GM19240 (cell line): ENCODE measurements at regions not wholly inside any gene's neighbourhood (a gene's known extent, or its start where the extent isn't known, plus 50 kb on each side); places are given as distances from the start of the nearest gene placed in this dataset.

Source experiments
- DNase-seq: peaks from one replicate; pipeline ENCODE4 v3.0.0; 2011; ENCODE audit warnings: low spot score; ENCODE audit not compliant: insufficient read length

DNA sequence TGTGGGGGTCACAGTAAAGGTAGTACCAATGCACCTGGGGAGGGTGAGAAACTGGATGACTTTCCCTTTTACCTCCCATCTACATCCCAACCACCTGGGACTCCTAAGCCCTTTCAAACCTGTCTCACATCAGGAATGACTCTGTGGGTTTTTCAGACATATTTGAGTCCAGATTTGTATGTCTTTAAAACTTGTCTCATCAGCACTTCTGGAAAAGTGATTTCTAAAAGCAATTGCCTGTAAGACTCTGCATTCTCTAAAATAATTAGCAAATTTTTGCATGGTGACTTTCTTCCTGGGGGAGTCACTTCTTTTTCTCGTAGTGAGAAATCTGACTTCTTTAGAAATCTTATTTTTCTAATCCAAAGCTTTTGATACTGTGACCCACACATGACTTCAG lies 1553.0 kb upstream of the PIK3C3 start:
- DNase-seq, result no peak

DNA sequence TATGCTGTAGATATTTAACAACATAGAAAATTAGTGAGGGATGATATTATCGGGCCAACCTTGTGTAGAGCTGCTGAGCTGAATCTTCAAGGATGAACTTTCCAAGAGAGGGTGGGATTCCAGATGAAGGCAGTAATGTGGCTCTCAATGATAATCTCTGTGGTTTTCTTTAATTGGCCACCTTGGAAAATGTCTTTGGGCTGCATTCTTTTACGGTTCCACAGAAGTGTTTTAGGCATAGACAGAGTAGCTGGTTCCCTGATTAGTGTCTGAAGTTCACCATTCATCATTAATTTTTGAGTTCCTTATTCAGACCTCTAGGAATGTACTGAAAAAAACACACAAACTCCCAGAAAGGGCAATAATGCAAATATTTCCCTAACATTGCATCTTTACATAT lies 1566.9 kb upstream of the PIK3C3 start:
- no peak for DNase-seq

- DNase-seq, result no peak
Observed at GRCh38 chr18:40387130-40387787, 1567.8 kb upstream of the PIK3C3 start.

- DNase-seq, result no peak
Observed at GRCh38 chr18:40382197-40382596, 1572.8 kb upstream of the PIK3C3 start.

DNA sequence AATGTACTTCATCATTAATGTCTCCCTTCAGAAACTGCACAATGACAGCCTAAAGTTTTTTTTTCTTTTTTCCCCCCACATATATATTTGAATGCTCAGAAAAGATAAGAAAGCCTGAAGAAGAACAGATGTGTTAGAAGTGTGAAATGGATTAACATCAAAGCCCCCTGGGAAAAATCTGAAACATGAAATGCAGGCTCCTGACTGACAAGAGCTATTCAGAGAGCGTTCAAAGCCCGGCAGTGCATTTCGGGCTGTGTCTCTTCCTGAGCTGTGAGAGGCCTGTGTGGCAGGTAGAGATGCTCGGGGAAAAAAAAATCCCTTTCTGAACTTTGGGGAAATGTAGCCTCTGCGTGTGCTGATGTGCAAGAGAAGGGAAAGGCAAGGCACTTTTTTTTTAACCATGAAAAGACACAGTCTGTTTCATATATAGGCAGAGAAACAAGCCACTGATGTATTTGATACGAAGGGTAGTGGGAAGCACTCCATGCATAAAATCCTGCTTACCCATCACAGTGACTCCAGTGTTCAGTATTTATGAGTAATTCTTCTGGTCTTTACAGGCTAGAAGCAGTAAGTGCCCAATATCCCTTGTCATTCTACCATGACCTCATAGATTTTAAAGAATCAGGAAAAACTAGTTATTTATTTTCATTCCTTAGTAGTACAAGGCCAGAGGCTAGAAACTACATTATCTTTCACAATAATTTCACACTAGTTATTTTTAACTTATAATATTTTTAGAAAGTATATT lies 1574.2 kb upstream of the PIK3C3 start:
- no peak for DNase-seq

GRCh38 chr18:40375837-40376236 lies 1579.2 kb upstream of the PIK3C3 start:
- DNase-seq, result no peak

DNA sequence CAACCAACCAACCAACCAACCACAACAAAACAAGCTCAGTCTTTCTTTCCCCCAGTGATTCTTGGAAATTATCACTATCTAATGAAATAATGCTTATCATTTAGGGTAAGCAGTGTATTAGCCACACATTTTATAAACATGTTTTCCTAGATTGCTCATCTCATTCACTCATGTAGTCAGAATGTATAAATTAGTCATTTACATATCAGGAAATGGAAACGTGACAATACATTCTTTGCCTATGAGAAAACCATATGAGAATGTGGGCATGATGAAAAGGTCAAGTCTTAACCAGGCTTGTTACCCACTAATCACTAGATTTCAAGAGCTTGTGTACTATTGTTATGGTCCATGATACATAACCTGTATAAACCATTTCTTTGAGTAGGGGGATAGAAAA lies 1583.4 kb upstream of the PIK3C3 start:
- DNase-seq, result no peak

GRCh38 chr18:40367576-40367975 lies 1587.5 kb upstream of the PIK3C3 start:
- no peak for DNase-seq

DNA sequence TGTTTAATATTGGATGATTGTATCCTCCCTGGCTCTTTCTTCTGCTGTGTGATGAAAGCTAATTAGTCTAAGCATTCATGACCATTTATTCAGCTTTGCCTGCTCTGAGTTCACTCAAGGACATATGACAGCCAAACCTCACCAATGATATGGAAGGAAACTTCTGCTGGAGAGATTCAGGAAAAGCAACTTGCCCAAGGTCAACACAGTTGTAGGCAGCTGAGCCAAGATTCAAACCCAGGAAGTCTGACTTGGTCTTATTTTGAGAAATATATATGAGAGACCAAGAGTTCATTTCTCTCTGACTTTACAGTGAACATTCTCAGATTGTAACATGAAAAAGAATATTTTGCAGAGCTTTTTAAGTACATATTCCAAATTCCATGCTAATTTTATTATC lies 1588.5 kb upstream of the PIK3C3 start:
- no peak for DNase-seq

DNA sequence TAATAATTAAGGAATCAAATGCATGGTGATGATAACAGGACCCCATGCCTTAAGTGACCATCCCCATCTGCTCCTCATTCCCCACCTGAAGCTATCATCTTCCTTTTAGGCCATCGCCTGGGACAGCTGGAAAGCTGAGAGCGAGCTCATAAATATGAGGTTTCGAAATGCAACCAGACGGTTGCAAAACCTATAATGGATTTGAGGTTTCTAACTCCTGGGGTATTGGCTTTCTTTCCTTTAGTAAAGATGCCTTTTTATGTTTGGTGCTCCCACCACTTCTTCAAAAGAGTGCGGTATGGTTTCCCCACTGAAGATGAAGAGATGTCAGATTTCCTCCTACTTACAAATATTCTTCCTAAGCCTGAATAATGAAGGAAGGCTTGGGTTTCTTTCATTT lies 1589.5 kb upstream of the PIK3C3 start:
- DNase-seq, result no peak

DNA sequence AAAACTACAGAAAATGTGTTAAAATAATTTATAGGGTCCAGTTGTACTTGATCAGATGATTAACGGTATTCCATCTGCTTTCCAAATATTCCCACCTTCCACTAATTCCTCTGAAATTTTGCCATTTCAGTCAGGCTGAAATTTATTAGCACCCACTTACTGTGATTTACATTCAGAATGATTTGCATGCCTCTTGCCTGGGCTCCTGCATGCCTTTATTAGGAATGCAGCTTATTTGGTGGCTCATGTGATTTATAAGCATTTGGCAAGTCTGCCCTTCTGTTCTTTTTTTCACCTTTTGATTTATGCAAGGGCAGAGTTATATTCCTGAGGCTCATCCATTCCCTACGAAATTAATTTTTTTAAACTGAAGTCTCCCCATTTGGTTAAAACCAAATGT lies 1594.5 kb upstream of the PIK3C3 start:
- no peak for DNase-seq

DNA sequence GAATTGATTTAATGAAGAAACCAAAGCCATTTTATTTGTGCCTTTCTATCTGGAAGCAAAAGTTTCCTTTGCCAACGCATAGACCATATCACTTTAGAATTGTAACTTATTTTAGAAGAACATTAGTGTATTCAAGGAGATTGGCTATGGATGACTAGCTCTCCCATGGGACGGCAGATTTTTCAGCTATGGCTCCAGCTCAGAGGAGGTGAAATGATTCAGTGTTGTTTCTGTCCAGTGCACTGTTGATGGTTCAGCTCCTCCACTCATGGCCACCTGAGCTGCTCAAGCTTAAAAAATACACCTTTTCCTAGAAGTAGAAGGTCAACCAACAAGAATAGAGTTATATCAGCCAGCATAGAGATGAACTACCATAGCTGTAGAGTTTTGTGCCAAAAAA lies 1597.5 kb upstream of the PIK3C3 start:
- no peak for DNase-seq

- no peak for DNase-seq
Observed at GRCh38 chr18:40356168-40356567, 1598.9 kb upstream of the PIK3C3 start.

DNA sequence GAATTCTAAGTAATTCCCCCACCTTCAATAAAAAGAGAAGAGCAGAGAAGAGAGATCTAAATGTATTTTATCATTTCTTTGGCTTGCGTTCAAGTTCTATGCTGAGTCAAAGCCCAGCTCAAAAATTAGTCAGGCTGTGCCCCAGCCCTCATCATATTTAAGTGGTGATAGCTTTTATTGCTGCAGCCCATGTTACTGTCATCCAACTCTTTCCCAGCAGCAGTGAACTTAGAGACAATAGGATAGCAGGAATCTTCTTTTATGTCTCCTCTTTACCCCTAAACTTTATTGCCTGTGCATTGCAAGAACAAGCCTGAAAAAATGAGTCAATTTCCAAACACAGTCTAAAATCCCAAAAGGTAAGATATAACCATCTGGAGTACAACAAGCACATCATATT lies 1599.3 kb upstream of the PIK3C3 start:
- DNase-seq, result no peak

DNA sequence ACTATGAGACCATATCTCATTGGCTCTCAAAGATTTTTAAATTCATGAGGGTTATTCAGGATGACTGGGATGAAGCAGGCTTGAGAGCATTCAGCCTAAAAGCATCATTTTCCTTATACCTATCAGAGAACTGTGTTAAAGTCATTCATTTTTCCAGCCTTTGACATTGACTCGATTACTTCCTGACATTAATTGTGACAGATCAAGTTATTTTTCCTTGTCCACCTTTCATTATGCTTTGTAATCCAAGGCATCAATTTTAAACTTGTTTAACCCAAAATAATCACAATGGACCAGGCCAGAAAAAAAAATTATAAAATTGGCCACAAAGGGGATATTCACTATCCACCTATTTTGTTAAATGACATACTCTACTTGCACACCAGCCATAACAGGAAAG lies 1606.8 kb upstream of the PIK3C3 start:
- DNase-seq, result no peak

GRCh38 chr18:40347261-40347660 lies 1607.8 kb upstream of the PIK3C3 start:
- DNase-seq, result no peak

- no peak for DNase-seq
Observed at GRCh38 chr18:40346146-40346545, 1608.9 kb upstream of the PIK3C3 start.

DNA sequence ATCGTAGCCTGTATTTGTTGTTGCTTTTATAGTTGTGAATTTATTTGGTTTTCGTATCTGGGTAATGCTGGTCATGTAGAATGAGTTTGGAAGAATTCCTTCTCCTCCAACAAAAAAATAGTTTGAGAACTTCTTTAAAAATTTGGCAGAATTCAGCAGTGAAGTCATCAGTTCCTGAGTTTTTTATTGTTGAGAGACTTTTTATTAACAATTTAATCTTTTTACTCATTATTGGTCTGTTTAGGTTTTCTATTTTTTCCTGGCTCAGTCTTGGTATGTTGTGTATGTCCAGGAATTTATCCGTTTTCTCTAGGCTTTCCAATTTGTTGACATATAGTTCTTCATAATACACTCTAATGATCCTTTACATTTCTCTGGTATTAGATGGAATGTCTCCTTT lies 1613.3 kb upstream of the PIK3C3 start:
- DNase-seq, result no peak

- DNase-seq, result no peak
Observed at GRCh38 chr18:40338284-40338683, 1616.8 kb upstream of the PIK3C3 start.

GRCh38 chr18:40326985-40327384 lies 1628.0 kb upstream of the PIK3C3 start:
- no peak for DNase-seq

- DNase-seq, result no peak
Observed at GRCh38 chr18:40325988-40326387, 1629.0 kb upstream of the PIK3C3 start.

DNA sequence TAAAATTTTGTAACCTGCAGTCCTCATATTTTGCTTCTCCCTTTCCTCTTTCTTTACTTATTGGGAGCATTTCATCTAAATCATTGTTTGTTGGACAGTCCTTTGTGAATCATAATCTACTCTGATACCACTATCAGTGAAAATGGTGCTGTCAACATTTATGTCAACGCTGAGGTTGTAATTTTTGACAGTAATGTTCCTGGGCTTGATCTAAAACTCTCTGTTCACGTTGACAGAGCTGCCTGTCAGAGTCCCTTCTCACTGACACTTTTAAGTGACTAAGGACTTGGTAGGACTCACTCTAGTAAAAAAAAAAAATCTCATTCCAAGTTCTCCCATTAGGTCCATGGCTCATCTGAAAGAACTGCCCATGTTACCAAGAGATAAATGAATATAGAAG lies 1640.8 kb upstream of the PIK3C3 start:
- no peak for DNase-seq

DNA sequence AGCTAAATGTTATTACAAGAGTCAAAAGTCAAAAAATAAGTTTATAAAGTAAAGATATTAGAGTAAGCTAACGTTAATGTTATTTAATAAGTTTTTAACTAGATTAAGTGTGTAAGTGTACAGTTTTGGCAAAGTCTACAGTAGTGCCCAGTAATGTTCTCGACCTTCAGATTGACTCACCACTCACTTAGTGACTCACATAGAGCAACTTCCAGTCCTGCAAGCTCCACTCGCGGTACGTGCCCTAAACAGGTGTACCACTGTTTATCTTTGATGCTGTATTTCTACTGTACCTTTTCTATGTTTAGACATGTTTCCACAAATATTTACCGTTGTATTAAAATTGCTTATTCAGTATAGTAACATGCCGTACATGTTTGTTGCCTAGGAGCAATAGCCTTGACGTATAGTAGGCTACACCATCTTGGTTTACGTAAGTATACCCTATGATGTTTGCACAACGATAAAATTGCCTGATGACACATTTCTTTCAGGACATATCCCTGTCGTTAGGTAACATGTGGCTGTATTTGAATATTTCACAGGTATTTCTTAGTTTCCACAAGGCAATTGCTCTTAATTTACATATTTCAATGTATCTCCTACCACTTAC lies 1641.9 kb upstream of the PIK3C3 start:
- DNase-seq, result no peak
